SHP77 (cell line): ENCODE measurements at regions not wholly inside any gene's neighbourhood (a gene's known extent, or its start where the extent isn't known, plus 50 kb on each side); places are given as distances from the start of the nearest gene placed in this dataset.

Source experiments
- DNase-seq, 2 experiments: peaks; one replicate each; lab custom pipeline; 2025; lab: John Stamatoyannopoulos, UW

GRCh38 chr16:88318051-88318450 is 64.7 kb upstream of the ZNF469 start:
- DNase-seq: no peak

- no peak for DNase-seq
Measured at GRCh38 chr16:88318521-88318920, 64.2 kb upstream of the ZNF469 start.

GRCh38 chr16:88319116-88319965 is 63.4 kb upstream of the ZNF469 start:
- no peak for DNase-seq

GRCh38 chr16:88320947-88321634 is 61.7 kb upstream of the ZNF469 start:
- DNase-seq: no peak

GRCh38 chr16:88321635-88322499 is 60.9 kb upstream of the ZNF469 start:
- no peak for DNase-seq

GRCh38 chr16:88322500-88322970 is 60.2 kb upstream of the ZNF469 start:
- DNase-seq: no peak

- DNase-seq: no peak
Measured at GRCh38 chr16:88323041-88323440, 59.7 kb upstream of the ZNF469 start.

- DNase-seq: no peak
Measured at GRCh38 chr16:88323546-88324330, 59.0 kb upstream of the ZNF469 start.

- no peak for DNase-seq
Measured at GRCh38 chr16:88325087-88325750, 57.5 kb upstream of the ZNF469 start.

- no peak for DNase-seq
Measured at GRCh38 chr16:88325976-88326375, 56.8 kb upstream of the ZNF469 start.

GRCh38 chr16:88326611-88327485 is 55.9 kb upstream of the ZNF469 start:
- no peak for DNase-seq

- no peak for DNase-seq
Measured at GRCh38 chr16:88327561-88328312, 55.0 kb upstream of the ZNF469 start.

GRCh38 chr16:88328313-88328980 is 54.3 kb upstream of the ZNF469 start:
- DNase-seq: no peak

GRCh38 chr16:88329726-88330700 is 52.7 kb upstream of the ZNF469 start:
- no peak for DNase-seq

- no peak for DNase-seq
Measured at GRCh38 chr16:88330971-88331890, 51.5 kb upstream of the ZNF469 start.
